Peyer's patch (tissue), 4 donors: ENCODE measurements at regions not wholly inside any gene's neighbourhood (a gene's known extent, or its start where the extent isn't known, plus 50 kb on each side); places are given as distances from the start of the nearest gene placed in this dataset.

Source experiments
- CTCF ChIP-seq, 6 experiments: fragments of 450-650 bp in 4 of 6; fragments of 200-600 bp in 2 of 6; sonication (generic) in 1 of 6; IDR thresholded peaks; one replicate each; pipeline ENCODE4 v1.5.1; 2017 to 2019; ENCODE audit warnings: antibody characterized with exemption in 6 of 6, mild to moderate bottlenecking in 3 of 6, moderate library complexity in 1 of 6
- POLR2A ChIP-seq, 2 donors: fragments of 450-650 bp; IDR thresholded peaks; one replicate each; pipeline ENCODE4 v1.5.1; 2017; ENCODE audit warnings: antibody characterized with exemption in 2 of 2, mild to moderate bottlenecking in 2 of 2, moderate library complexity in 2 of 2

GRCh38 chr5:102649731-102650130 lies 105.4 kb upstream of the PAM start:
- TF ChIP-seq CTCF (IDR thresholded peaks at IDR 0.05), result no peak
- no peak for TF ChIP-seq POLR2A (IDR thresholded peaks at IDR 0.05)
